Fibroblast of lung (primary cell): ENCODE measurements at regions not wholly inside any gene's neighbourhood (a gene's known extent, or its start where the extent isn't known, plus 50 kb on each side); places are given as distances from the start of the nearest gene placed in this dataset.

Experiments
- CTCF ChIP-seq, 2 donors: IDR thresholded peaks in 1 of 2; conservative IDR thresholded peaks in 1 of 2; 1 replicate in 1 of 2; 2 replicates in 1 of 2; pipeline ENCODE4 v1.5.1; 2011 to 2012; ENCODE audit warnings: low read length in 2 of 2, control low read depth in 1 of 2, inconsistent platforms in 1 of 2, low read depth in 1 of 2, mild to moderate bottlenecking in 1 of 2
- EZH2 ChIP-seq: IDR thresholded peaks from 2 replicates; pipeline ENCODE4 v1.5.1; 2012; ENCODE audit warnings: low read length, control low read depth, mild to moderate bottlenecking; ENCODE audit errors: missing control alignments

GRCh38 chr17:14805348-14805747, 459.8 kb downstream of the PMP22 start:
- TF ChIP-seq CTCF (conservative IDR thresholded peaks at IDR 0.05 in 1 of 2, IDR thresholded peaks at IDR 0.05 in 1 of 2; ENCODE audit: low read depth in 1 of 2, low read length in 2 of 2) (no peak), EZH2 (no peak)
